GM12875 (cell line): ENCODE measurements at regions not wholly inside any gene's neighbourhood (a gene's known extent, or its start where the extent isn't known, plus 50 kb on each side); places are given as distances from the start of the nearest gene placed in this dataset.

Source experiments
- H3K4me3 ChIP-seq: one replicate; pipeline ENCODE4 v1.5.1; 2011; ENCODE audit warnings: low read depth, low read length, control low read depth
- CTCF ChIP-seq: IDR thresholded peaks from 2 replicates; pipeline ENCODE4 v1.5.1; 2011; ENCODE audit warnings: low read depth, mild to moderate bottlenecking, control low read depth, inconsistent platforms, low read length, moderate library complexity, borderline replicate concordance; ENCODE audit not compliant: insufficient read depth

GRCh38 chr11:128310676-128311445, 276.5 kb downstream of the ETS1 start:
- no peak overlapping the region for H3K4me3 ChIP-seq
- TF ChIP-seq CTCF = no peak

- H3K4me3 ChIP-seq = no peak overlapping the region
- no peak for TF ChIP-seq CTCF
Measured at GRCh38 chr11:128310005-128310404, 277.4 kb downstream of the ETS1 start.

GRCh38 chr11:128308794-128309193, 278.6 kb downstream of the ETS1 start:
- H3K4me3 ChIP-seq = no peak overlapping the region
- no peak for TF ChIP-seq CTCF

GRCh38 chr11:128305588-128305987, 281.8 kb downstream of the ETS1 start:
- H3K4me3 ChIP-seq = no peak overlapping the region

GRCh38 chr11:128304666-128305485, 282.5 kb downstream of the ETS1 start:
- H3K4me3 ChIP-seq = no peak overlapping the region
- no peak for TF ChIP-seq CTCF

More at GRCh38 chr11:128305588-128305987, 281.8 kb downstream of the ETS1 start:
- no peak for TF ChIP-seq CTCF

- no peak overlapping the region for H3K4me3 ChIP-seq
- TF ChIP-seq CTCF = no peak
Measured at GRCh38 chr11:128304116-128304515, 283.2 kb downstream of the ETS1 start.
